ENCODE measurements at regions not wholly inside any gene's neighbourhood (a gene's known extent, or its start where the extent isn't known, plus 50 kb on each side); places are given as distances from the start of the nearest gene placed in this dataset.

- Histone ChIP-seq H3K27ac (no peak overlapping the region), H4K20me1 (ENCODE audit: insufficient read depth) (no peaks in the 10 kb centered on the region)
- no peak for TF ChIP-seq CTCF (conservative IDR thresholded peaks at IDR 0.05; ENCODE audit: low read depth, low read length)
Measured at GRCh38 chr20:23283096-23283850, 67.3 kb upstream of the NXT1 start.

GRCh38 chr20:23282546-23282945 is 68.0 kb upstream of the NXT1 start:
- no peaks in the 10 kb centered on the region for H3K79me2 ChIP-seq (ENCODE audit: insufficient read depth, low read depth)
- H3K4me3 ChIP-seq (IDR thresholded peaks at IDR 0.05; ENCODE audit: insufficient read depth, low read depth, low read length), result no peak overlapping the region
- no peak for TF ChIP-seq CTCF (conservative IDR thresholded peaks at IDR 0.05; ENCODE audit: low read depth, low read length)
- no peak overlapping the region for H3K9ac ChIP-seq
- no peak overlapping the region for H3K27ac ChIP-seq
- no peak overlapping the region for H2AFZ ChIP-seq (ENCODE audit: low read depth)
- H3K36me3 ChIP-seq (ENCODE audit: insufficient read depth), result no peaks in the 10 kb centered on the region
- no peaks in the 10 kb centered on the region for H4K20me1 ChIP-seq (ENCODE audit: insufficient read depth)
- H3K4me1 ChIP-seq (ENCODE audit: low read depth, poor library complexity, severe bottlenecking), result no peaks in the 10 kb centered on the region
- no peaks in the 10 kb centered on the region for H3K27me3 ChIP-seq (ENCODE audit: insufficient read depth, low read depth)
- H3K4me2 ChIP-seq, result no peak overlapping the region

More at GRCh38 chr20:23283096-23283850, 67.3 kb upstream of the NXT1 start:
- Histone ChIP-seq H3K4me1 (ENCODE audit: low read depth, poor library complexity, severe bottlenecking) (no peaks in the 10 kb centered on the region), H3K4me2 (no peak overlapping the region), H3K27me3 (ENCODE audit: insufficient read depth, low read depth) (no peaks in the 10 kb centered on the region), H3K36me3 (ENCODE audit: insufficient read depth) (no peaks in the 10 kb centered on the region), H3K9ac (no peak overlapping the region), H3K4me3 (IDR thresholded peaks at IDR 0.05; ENCODE audit: insufficient read depth, low read depth, low read length) (no peak overlapping the region), H3K79me2 (ENCODE audit: insufficient read depth, low read depth) (no peaks in the 10 kb centered on the region), H2AFZ (ENCODE audit: low read depth) (no peak overlapping the region)

- Histone ChIP-seq H2AFZ (ENCODE audit: low read depth) (no peak overlapping the region), H3K27ac (no peak overlapping the region), H3K4me1 (ENCODE audit: low read depth, poor library complexity, severe bottlenecking) (no peaks in the 10 kb centered on the region), H3K36me3 (ENCODE audit: insufficient read depth) (no peaks in the 10 kb centered on the region), H3K27me3 (ENCODE audit: insufficient read depth, low read depth) (no peaks in the 10 kb centered on the region), H3K79me2 (ENCODE audit: insufficient read depth, low read depth) (no peaks in the 10 kb centered on the region), H3K4me2 (no peak overlapping the region), H4K20me1 (ENCODE audit: insufficient read depth) (no peaks in the 10 kb centered on the region), H3K4me3 (IDR thresholded peaks at IDR 0.05; ENCODE audit: insufficient read depth, low read depth, low read length) (no peak overlapping the region), H3K9ac (no peak overlapping the region)
- no peak for TF ChIP-seq CTCF (conservative IDR thresholded peaks at IDR 0.05; ENCODE audit: low read depth, low read length)
Measured at GRCh38 chr20:23282111-23282510, 68.5 kb upstream of the NXT1 start.

- Histone ChIP-seq H3K27ac (no peak overlapping the region), H2AFZ (ENCODE audit: low read depth) (no peak overlapping the region), H4K20me1 (ENCODE audit: insufficient read depth) (no peaks in the 10 kb centered on the region)
Measured at GRCh38 chr20:23279836-23280235, 70.8 kb upstream of the NXT1 start.

More at GRCh38 chr20:23279836-23280235, 70.8 kb upstream of the NXT1 start:
- no peaks in the 10 kb centered on the region for H3K36me3 ChIP-seq (ENCODE audit: insufficient read depth)
- no peak for TF ChIP-seq CTCF (conservative IDR thresholded peaks at IDR 0.05; ENCODE audit: low read depth, low read length)
- no peak overlapping the region for H3K4me3 ChIP-seq (IDR thresholded peaks at IDR 0.05; ENCODE audit: insufficient read depth, low read depth, low read length)
- H3K9ac ChIP-seq, result no peak overlapping the region
- H3K4me2 ChIP-seq, result no peak overlapping the region
- H3K27me3 ChIP-seq (ENCODE audit: insufficient read depth, low read depth), result no peaks in the 10 kb centered on the region
- H3K79me2 ChIP-seq (ENCODE audit: insufficient read depth, low read depth), result no peaks in the 10 kb centered on the region
- no peaks in the 10 kb centered on the region for H3K4me1 ChIP-seq (ENCODE audit: low read depth, poor library complexity, severe bottlenecking)

Data from KMS-11 (cell line).